Neutrophil (primary cell): ENCODE measurements at regions not wholly inside any gene's neighbourhood (a gene's known extent, or its start where the extent isn't known, plus 50 kb on each side); places are given as distances from the start of the nearest gene placed in this dataset.

ENCODE experiments used
- H3K27ac ChIP-seq: fragments of 200-600 bp; sonication (generic); 2 replicates; pipeline ENCODE4 v1.5.1; 2016; ENCODE audit warnings: mild to moderate bottlenecking, moderate library complexity
- H3K27me3 ChIP-seq: fragments of 200-600 bp; sonication (generic); 2 replicates; pipeline ENCODE4 v1.6.0; 2016; ENCODE audit warnings: mild to moderate bottlenecking
- H3K36me3 ChIP-seq: fragments of 200-600 bp; sonication (generic); 2 replicates; pipeline ENCODE4 v1.5.1; 2017
- H3K4me1 ChIP-seq, 2 experiments: fragments of 200-600 bp in 1 of 2; sonication (generic) in 1 of 2; 1 replicate in 1 of 2; 2 replicates in 1 of 2; pipeline versions ENCODE4 v1.5.1 to v1.6.1; 2013 to 2016; ENCODE audit warnings: low read depth in 1 of 2, low read length in 1 of 2, mild to moderate bottlenecking in 1 of 2, moderate library complexity in 1 of 2; ENCODE audit not compliant: control insufficient read depth in 1 of 2, insufficient read depth in 1 of 2
- H3K4me3 ChIP-seq, 2 experiments: fragments of 200-600 bp in 1 of 2; sonication (generic) in 1 of 2; 1 replicate in 1 of 2; 2 replicates in 1 of 2; pipeline ENCODE4 v1.5.1; 2013 to 2016; ENCODE audit warnings: low read depth in 1 of 2, low read length in 1 of 2, mild to moderate bottlenecking in 1 of 2, moderate library complexity in 1 of 2
- H3K9me3 ChIP-seq: fragments of 200-600 bp; sonication (generic); 2 replicates; pipeline ENCODE4 v1.5.1; 2016
- TF ChIP-seq, protein P1 (sequence below): fragments of 200-600 bp; sonication (generic); IDR thresholded peaks from 2 replicates; pipeline ENCODE4 v1.5.1; 2016; ENCODE audit warnings: antibody characterized with exemption

- TF ChIP-seq, protein P1, sequence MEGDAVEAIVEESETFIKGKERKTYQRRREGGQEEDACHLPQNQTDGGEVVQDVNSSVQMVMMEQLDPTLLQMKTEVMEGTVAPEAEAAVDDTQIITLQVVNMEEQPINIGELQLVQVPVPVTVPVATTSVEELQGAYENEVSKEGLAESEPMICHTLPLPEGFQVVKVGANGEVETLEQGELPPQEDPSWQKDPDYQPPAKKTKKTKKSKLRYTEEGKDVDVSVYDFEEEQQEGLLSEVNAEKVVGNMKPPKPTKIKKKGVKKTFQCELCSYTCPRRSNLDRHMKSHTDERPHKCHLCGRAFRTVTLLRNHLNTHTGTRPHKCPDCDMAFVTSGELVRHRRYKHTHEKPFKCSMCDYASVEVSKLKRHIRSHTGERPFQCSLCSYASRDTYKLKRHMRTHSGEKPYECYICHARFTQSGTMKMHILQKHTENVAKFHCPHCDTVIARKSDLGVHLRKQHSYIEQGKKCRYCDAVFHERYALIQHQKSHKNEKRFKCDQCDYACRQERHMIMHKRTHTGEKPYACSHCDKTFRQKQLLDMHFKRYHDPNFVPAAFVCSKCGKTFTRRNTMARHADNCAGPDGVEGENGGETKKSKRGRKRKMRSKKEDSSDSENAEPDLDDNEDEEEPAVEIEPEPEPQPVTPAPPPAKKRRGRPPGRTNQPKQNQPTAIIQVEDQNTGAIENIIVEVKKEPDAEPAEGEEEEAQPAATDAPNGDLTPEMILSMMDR, result no peak
- Histone ChIP-seq H3K27me3 (no peaks in the 10 kb centered on the region), H3K4me1 (peaks cover 29 to 39% of the 10 kb centered on the region in 2 experiments), H3K9me3 (no peaks in the 10 kb centered on the region), H3K36me3 (no peaks in the 10 kb centered on the region), H3K4me3 (no peak overlapping the region), H3K27ac (peak overlapping the region; percentile 37)
These were observed 58.0 kb upstream of the KLF3 start for GRCh38 chr4:38605753-38606586.

- Histone ChIP-seq H3K27me3 (no peaks in the 10 kb centered on the region), H3K36me3 (no peaks in the 10 kb centered on the region), H3K4me1 (peaks cover 27 to 39% of the 10 kb centered on the region in 2 experiments), H3K27ac (no peak overlapping the region), H3K9me3 (no peaks in the 10 kb centered on the region), H3K4me3 (no peak overlapping the region)
- TF ChIP-seq, protein P1, result no peak
These were observed 57.5 kb upstream of the KLF3 start for GRCh38 chr4:38606587-38606905.

DNA sequence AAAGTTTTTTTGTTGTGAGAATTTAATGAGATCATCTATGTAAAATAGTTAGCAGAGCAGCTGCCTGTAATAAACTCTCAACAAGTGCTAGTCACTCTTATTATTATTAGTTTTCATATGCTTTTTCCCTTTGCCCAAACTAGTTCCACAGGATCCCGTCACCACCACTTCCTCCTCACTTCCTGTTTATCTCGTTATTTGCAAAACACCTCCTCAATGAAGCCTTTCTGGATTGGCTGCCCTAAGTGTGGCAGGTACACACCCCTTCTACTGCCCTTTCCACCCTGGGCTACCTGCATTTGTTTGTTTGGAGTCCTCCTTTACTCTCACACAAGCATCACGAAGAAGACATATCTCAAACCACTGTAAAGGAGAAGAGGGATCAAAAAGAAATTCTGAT is 54.4 kb upstream of the KLF3 start:
- Histone ChIP-seq H3K27me3 (no peaks in the 10 kb centered on the region), H3K27ac (peak overlapping the region; percentile 83), H3K4me3 (peak overlapping the region; percentile 12 to 39), H3K4me1 (peaks cover 19 to 39% of the 10 kb centered on the region in 2 experiments), H3K36me3 (no peaks in the 10 kb centered on the region), H3K9me3 (no peaks in the 10 kb centered on the region)
- TF ChIP-seq, protein P1, result no peak

DNA sequence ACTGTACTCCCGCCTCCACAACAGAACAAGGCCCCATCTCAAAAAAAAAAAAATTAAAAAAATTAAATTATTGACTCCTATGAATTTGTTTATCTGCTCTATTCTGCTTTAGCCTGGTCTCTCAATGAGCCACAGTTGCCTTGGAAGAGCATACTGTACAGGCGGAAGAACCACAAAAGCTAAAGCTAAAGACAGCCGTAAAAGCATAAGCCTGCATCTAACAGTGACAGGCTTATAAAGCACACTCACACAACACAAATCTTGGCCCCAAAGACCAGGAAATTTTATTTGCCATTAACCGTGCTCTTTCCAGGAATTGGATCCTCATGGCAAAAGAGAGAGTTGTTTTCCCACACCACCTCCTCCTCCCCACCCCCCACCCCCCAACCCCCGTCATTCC is 53.5 kb upstream of the KLF3 start:
- Histone ChIP-seq H3K27me3 (no peaks in the 10 kb centered on the region), H3K27ac (peak overlapping the region; percentile 83), H3K9me3 (no peaks in the 10 kb centered on the region), H3K36me3 (no peaks in the 10 kb centered on the region), H3K4me3 (no peak overlapping the region), H3K4me1 (peaks cover 19 to 41% of the 10 kb centered on the region in 2 experiments)
- TF ChIP-seq, protein P1, result no peak

DNA sequence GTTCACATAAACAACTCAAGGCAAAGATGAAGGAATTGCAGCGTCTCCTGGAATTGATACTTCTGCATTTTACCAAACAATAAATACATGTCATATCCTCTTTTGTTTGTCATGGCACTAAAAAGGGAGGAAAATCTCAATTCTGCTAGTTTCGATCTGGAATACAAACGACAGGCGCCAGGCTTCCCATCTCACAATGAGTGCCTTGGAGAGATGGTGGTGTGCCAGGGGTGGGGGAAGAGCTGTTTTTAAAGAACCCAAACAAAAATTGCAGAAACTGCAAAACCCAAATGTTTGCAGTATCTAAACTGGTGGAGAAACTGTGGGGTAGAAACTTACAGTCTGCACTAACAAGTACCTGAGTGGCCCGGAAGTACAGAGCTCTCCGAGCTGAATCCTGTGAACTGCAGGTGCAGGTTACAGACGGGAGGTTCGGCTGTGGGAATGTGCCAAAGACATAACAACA is 53.0 kb upstream of the KLF3 start:
- H3K27ac ChIP-seq, result peak overlapping the region; percentile 83
- H3K36me3 ChIP-seq, result no peaks in the 10 kb centered on the region
- TF ChIP-seq, protein P1, result no peak
- H3K9me3 ChIP-seq, result no peaks in the 10 kb centered on the region
- no peaks in the 10 kb centered on the region for H3K27me3 ChIP-seq
- H3K4me3 ChIP-seq, result peak overlapping the region in 1 of 2 experiments; percentile 12
- H3K4me1 ChIP-seq, result peaks cover 21 to 46% of the 10 kb centered on the region in 2 experiments
